ENCODE measurements at regions not wholly inside any gene's neighbourhood (a gene's known extent, or its start where the extent isn't known, plus 50 kb on each side); places are given as distances from the start of the nearest gene placed in this dataset.

DNA sequence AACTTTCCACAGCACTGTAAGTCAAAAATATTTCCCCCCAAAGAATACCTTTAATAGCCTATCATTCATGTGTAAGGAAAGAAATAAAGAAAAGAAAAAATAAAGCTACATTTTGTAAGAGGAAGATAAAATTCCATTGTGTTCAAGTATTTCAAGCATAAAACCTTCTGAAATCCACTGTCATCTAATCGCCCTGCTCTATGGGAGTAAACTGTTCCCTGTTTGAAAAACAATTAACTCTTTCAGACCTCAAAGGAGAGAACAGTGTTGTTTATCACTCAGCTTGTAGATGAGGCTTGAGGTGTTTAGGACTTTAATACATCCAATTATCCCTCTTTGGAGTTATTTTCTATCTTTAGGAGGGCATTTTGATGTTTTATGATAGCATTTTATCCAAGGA lies 112.2 kb upstream of the REG3G start:
- TF ChIP-seq, protein P1, sequence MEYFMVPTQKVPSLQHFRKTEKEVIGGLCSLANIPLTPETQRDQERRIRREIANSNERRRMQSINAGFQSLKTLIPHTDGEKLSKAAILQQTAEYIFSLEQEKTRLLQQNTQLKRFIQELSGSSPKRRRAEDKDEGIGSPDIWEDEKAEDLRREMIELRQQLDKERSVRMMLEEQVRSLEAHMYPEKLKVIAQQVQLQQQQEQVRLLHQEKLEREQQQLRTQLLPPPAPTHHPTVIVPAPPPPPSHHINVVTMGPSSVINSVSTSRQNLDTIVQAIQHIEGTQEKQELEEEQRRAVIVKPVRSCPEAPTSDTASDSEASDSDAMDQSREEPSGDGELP (IDR thresholded peaks at IDR 0.05; ENCODE audit: borderline replicate concordance, low read depth): no peak
- TF ChIP-seq, protein P2, sequence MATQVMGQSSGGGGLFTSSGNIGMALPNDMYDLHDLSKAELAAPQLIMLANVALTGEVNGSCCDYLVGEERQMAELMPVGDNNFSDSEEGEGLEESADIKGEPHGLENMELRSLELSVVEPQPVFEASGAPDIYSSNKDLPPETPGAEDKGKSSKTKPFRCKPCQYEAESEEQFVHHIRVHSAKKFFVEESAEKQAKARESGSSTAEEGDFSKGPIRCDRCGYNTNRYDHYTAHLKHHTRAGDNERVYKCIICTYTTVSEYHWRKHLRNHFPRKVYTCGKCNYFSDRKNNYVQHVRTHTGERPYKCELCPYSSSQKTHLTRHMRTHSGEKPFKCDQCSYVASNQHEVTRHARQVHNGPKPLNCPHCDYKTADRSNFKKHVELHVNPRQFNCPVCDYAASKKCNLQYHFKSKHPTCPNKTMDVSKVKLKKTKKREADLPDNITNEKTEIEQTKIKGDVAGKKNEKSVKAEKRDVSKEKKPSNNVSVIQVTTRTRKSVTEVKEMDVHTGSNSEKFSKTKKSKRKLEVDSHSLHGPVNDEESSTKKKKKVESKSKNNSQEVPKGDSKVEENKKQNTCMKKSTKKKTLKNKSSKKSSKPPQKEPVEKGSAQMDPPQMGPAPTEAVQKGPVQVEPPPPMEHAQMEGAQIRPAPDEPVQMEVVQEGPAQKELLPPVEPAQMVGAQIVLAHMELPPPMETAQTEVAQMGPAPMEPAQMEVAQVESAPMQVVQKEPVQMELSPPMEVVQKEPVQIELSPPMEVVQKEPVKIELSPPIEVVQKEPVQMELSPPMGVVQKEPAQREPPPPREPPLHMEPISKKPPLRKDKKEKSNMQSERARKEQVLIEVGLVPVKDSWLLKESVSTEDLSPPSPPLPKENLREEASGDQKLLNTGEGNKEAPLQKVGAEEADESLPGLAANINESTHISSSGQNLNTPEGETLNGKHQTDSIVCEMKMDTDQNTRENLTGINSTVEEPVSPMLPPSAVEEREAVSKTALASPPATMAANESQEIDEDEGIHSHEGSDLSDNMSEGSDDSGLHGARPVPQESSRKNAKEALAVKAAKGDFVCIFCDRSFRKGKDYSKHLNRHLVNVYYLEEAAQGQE (IDR thresholded peaks at IDR 0.05; ENCODE audit: borderline replicate concordance in 1 of 2, low read depth in 1 of 2, low read length in 2 of 2): no peak
- TF ChIP-seq ZNF577 (CRISPR knock-in tag; IDR thresholded peaks at IDR 0.05; ENCODE audit: borderline replicate concordance, low read depth) (no peak), RXRA (CRISPR knock-in tag; IDR thresholded peaks at IDR 0.05) (no peak), NR2C2 (CRISPR knock-in tag; IDR thresholded peaks at IDR 0.05; ENCODE audit: borderline replicate concordance) (no peak), BRCA1 (CRISPR knock-in tag; IDR thresholded peaks at IDR 0.05) (no peak), POLR2A (IDR thresholded peaks at IDR 0.05; ENCODE audit: insufficient read depth in 1 of 2, low read depth in 2 of 2, low read length in 2 of 2) (no peak), KLF6 (CRISPR knock-in tag; IDR thresholded peaks at IDR 0.05) (no peak), SUZ12 (IDR thresholded peaks at IDR 0.05; ENCODE audit: low read depth, low read length) (no peak), KDM1A (CRISPR knock-in tag; IDR thresholded peaks at IDR 0.05) (no peak)
- TF ChIP-seq, protein P3, sequence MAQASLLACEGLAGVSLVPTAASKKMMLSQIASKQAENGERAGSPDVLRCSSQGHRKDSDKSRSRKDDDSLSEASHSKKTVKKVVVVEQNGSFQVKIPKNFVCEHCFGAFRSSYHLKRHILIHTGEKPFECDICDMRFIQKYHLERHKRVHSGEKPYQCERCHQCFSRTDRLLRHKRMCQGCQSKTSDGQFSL (CRISPR knock-in tag; IDR thresholded peaks at IDR 0.05): no peak

All from HepG2 (cell line).